Esophagus squamous epithelium (tissue), 4 donors: ENCODE measurements at regions not wholly inside any gene's neighbourhood (a gene's known extent, or its start where the extent isn't known, plus 50 kb on each side); places are given as distances from the start of the nearest gene placed in this dataset.

ENCODE experiments used
- CTCF ChIP-seq, 6 experiments: fragments of 450-650 bp in 4 of 6; fragments of 200-600 bp in 2 of 6; sonication (generic) in 2 of 6; IDR thresholded peaks; one replicate each; pipeline ENCODE4 v1.5.1; 2016 to 2019; ENCODE audit warnings: antibody characterized with exemption in 6 of 6, mild to moderate bottlenecking in 4 of 6, moderate library complexity in 4 of 6
- POLR2A ChIP-seq, 4 donors: fragments of 450-650 bp; IDR thresholded peaks; one replicate each; pipeline ENCODE4 v1.6.1; 2017; ENCODE audit warnings: antibody characterized with exemption in 4 of 4, mild to moderate bottlenecking in 4 of 4, moderate library complexity in 3 of 4

- TF ChIP-seq POLR2A (IDR thresholded peaks at IDR 0.05) = no peak
- TF ChIP-seq CTCF (IDR thresholded peaks at IDR 0.05) = no peak
Observed at GRCh38 chrX:773292-774025, 142.9 kb downstream of the SHOX start.
